ENCODE measurements at regions not wholly inside any gene's neighbourhood (a gene's known extent, or its start where the extent isn't known, plus 50 kb on each side); places are given as distances from the start of the nearest gene placed in this dataset.

GRCh38 chr11:112464949-112465348 lies 204.3 kb upstream of the PLET1 start:
- no peak for DNase-seq (ENCODE audit: low read depth in 2 of 2)

DNA sequence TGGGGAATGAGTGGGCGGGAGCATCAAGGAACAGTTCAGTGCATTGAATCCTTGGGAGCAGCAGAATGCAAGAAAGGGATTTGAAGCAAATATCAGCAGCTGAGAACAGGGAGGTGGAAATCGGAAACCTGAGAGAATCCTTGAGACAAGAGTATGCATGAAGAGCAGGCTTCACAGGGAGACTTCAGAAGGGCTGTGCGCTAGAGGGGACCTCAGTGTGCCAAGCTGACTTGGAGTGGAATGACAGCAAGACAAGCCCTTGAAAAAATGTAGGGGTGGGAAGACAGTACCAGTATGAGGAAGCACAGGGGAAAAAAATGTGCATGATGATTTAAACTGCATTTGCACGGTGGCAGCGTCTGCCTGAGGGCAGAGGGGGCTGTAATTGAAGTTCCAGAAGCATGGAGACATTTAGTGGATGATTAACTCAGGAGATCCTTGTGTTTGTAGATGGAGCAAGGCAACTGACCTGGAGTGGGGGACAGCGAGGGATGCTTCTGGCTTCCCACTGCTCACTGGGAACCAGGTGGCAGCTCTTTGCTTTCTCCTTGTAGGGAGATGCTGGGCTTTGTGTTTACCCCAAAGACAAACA lies 204.9 kb upstream of the PLET1 start:
- no peak for DNase-seq (ENCODE audit: low read depth in 2 of 2)

DNA sequence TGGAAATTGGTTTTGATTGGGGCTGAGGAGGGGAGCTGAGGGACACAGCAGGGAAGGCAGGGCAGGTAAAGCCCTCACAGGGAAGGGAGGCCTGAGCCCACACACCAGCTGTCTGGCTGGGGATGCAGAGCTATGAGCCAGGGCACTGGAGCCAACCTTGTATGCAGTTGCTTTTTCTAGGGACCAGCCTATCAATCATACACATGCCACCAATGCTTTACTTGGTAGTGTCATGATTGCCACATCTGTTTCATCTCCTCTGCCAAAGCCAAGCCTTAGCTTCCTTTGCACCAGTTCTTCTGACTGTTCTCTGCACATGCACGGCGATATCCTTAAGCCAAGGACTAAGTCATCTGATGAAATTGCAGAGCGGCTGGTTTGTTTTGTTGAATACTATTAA lies 207.1 kb upstream of the PLET1 start:
- no peak for DNase-seq (ENCODE audit: low read depth in 2 of 2)

- no peak for DNase-seq (ENCODE audit: low read depth in 2 of 2)
Measured at GRCh38 chr11:112469376-112469775, 208.7 kb upstream of the PLET1 start.

DNA sequence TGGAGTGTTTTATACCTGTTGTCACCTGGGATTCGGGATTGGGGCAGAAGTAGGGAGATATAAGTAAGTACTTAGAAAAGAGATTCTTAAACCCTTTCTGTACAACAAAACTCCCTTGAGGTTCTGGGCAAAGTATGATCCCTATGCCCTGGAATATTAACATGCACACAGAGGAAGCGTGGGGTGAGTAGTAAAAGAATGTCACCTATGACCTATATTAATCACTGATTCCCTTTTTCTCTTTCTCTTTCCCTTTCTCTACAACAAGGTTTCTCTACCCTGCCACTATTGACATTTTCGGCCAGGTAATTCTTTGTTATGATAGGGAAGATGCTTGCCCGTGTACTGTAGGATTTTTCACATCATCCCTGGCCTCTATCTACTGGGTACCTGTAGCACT lies 209.7 kb upstream of the PLET1 start:
- DNase-seq (ENCODE audit: low read depth in 2 of 2): no peak

DNA sequence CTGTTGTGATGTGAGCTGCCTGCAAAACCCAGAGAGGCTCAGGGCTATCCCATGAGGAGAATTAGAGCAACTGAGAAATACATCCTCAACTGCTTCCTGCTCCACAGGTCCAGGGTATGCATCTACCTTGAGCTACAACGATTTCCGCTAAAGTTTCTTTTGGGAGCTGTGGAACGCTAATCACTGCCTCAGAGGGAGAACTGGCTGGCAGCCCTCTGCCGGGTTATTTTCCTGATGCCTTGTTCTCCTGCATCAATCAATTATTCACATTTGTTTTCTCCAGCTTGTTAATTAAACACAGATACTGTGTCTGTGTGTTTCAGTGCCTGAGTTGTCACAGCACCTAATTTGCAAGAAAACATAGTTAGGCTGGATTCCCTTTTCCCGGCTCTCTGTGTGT lies 211.1 kb upstream of the PLET1 start:
- no peak for DNase-seq (ENCODE audit: low read depth in 2 of 2)

- DNase-seq (ENCODE audit: low read depth in 2 of 2): no peak
Measured at GRCh38 chr11:112477152-112477551, 216.5 kb upstream of the PLET1 start.

GRCh38 chr11:112477581-112478317 lies 217.1 kb upstream of the PLET1 start:
- no peak for DNase-seq (ENCODE audit: low read depth in 2 of 2)

- no peak for DNase-seq (ENCODE audit: low read depth in 2 of 2)
Measured at GRCh38 chr11:112478806-112479205, 218.1 kb upstream of the PLET1 start.

DNA sequence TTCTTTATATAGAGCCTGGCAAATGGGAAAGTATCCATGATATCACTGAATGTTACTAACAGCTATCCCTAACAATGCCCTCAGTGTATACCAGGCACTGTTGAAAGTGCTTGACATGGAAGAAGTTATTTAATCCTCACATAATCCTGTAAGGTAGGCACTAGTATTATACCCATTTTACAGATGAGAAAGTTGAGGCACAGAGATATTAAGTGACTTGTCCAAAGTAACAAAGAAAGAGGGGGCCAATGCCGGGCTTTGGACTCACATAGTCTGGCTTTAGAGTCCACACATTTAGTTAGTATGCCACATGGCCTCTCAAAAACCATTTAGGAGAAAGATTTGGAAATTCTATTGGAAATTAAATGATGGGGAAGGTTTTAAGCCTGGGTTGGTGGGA lies 220.8 kb upstream of the PLET1 start:
- DNase-seq (ENCODE audit: low read depth in 2 of 2): no peak

- no peak for DNase-seq (ENCODE audit: low read depth in 2 of 2)
Measured at GRCh38 chr11:112481893-112482292, 221.2 kb upstream of the PLET1 start.

- no peak for DNase-seq (ENCODE audit: low read depth in 2 of 2)
Measured at GRCh38 chr11:112485280-112485679, 224.6 kb upstream of the PLET1 start.

DNA sequence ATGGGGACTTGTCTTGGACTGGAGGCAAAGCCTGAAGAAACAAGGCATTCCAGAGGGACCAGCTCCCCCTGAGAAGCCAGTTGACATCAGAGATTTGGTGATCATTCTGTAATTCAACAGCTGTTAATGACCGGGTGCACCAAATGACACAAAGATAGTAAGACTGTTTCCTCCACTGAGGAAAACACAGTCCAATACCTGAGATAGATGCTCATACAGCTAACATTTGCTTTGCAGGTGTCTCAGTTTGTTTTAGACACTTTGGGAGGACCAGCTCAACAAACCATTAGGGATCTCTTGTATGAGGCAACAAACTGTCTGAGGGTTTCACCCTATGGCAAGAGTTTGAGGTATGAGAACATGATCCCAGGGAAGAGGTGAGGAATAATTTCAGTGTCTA lies 237.2 kb upstream of the PLET1 start:
- DNase-seq (ENCODE audit: low read depth in 2 of 2): no peak

DNA sequence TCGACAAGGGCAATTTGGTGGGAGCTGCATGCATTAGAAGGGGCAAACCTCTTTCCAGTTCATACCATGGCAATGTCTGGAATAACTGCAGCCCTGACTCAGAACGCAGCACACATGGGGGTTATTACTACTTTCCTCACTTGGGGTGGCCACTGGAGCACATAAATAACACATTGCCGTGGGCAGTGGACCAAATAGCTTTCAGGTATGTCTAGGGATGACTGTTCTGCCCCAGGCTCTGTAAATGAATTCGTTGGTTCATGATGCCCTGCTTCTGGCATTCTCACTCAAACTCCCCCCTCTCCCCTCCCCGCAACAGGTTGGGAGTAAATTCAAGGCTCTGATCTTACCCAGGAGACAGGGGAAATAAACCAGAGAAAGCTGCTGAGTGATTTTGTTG lies 238.0 kb upstream of the PLET1 start:
- DNase-seq (ENCODE audit: low read depth in 2 of 2): no peak

- DNase-seq (ENCODE audit: low read depth in 2 of 2): no peak
Measured at GRCh38 chr11:112499153-112499880, 238.7 kb upstream of the PLET1 start.

GRCh38 chr11:112499881-112500204 lies 239.2 kb upstream of the PLET1 start:
- no peak for DNase-seq (ENCODE audit: low read depth in 2 of 2)

DNA sequence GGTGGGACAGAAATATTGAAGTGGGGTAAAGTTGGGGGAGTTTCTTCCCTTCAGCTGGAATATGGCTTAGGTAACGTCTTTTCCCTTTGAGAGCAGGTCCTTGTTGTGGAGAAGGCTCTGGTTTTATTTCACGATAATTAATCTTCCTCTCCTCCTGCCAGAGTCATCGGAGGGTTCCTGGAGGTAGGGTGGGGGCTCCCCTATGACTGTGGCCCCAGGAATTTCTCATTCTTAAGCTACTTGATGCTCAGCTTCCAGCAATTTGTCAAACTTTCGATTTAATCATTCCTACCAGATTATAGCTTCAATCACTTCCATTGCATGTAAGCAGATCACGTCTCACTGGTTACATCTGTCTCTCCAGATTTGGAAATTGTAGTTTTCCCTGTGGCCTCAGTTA lies 242.8 kb upstream of the PLET1 start:
- DNase-seq (ENCODE audit: low read depth in 2 of 2): no peak

GRCh38 chr11:112504056-112504455 lies 243.4 kb upstream of the PLET1 start:
- DNase-seq (ENCODE audit: low read depth in 2 of 2): no peak

DNA sequence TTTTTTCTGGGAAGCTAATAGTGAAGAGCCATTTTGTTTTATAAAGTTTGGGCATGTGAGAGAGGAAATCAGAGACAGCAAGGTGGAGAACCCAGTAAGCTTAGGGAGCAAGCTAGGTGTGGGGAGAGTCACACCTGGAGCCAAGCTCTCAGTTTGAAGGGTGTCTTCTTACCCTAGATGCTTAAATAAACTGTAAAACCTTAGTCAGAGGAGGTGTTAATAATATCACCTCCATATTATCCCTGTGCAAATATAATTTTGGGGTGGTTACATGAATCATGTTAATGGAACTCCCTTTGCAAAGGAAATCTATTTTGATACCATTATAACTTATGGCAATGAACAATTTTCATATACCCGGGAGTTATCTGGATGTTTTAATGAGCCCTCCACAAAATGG lies 246.2 kb upstream of the PLET1 start:
- DNase-seq (ENCODE audit: low read depth in 2 of 2): no peak

DNA sequence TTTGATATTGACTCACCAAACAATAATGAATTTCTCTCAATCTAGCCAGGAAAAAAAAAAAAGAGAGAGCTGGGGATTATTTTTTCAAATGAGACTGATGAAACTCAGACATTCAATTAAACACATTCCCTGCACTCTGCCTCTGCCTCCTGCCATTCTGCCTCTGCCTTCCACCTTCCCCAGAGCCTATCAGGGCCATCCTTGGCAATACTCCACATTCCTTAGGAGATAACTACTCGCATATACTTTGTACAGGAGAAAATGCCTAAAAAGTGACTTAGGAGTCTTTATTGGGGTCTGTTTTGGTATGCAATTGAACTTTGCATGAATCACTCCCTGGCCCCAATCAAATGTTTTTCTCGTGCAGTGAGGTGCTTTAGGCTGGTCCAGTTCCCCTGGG lies 246.6 kb upstream of the PLET1 start:
- DNase-seq (ENCODE audit: low read depth in 2 of 2): no peak

DNA sequence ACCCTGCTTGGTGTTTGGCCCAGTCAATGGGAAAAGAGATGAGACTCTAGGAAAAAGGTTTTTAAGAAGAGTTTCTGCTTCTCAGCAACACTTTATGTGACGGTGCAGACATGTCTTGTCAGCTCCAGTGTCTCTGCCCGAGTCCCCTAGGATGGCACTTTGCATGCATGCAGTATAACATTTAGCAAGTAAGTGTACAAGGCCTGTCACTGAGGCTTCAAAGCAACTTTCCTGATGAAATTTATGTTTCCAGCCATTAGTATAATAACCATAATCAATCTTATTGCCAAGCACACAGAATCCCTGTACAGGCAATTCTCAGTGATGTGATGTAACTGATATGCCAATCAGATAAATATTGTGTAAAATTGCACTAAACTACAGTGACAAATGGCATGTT lies 248.1 kb upstream of the PLET1 start:
- no peak for DNase-seq (ENCODE audit: low read depth in 2 of 2)

GRCh38 chr11:112509300-112509699 lies 248.6 kb upstream of the PLET1 start:
- no peak for DNase-seq (ENCODE audit: low read depth in 2 of 2)

DNA sequence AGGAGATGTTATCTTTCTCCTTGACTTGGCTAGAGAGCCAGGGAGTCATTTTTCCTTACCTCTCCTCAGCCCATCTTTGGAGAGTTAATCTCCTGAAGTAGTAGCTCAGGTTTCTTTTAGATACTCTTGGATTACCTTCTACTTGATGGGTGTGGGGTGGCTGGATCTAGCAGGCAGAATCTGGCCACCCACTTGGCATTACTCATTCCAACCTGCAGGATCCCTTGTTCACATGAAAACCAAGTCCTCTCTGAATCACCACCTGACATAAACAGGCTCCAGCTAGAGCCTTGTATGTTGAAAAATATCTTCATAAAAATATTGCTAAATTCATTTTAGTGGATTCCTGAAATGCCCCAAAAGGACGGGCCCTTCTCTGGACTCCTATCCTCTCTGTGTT lies 250.6 kb upstream of the PLET1 start:
- no peak for DNase-seq (ENCODE audit: low read depth in 2 of 2)
